ENCODE measurements at regions not wholly inside any gene's neighbourhood (a gene's known extent, or its start where the extent isn't known, plus 50 kb on each side); places are given as distances from the start of the nearest gene placed in this dataset.
A peak's percentile ranks its signal among the peaks of the same experiment; 100 is the strongest.

DNA sequence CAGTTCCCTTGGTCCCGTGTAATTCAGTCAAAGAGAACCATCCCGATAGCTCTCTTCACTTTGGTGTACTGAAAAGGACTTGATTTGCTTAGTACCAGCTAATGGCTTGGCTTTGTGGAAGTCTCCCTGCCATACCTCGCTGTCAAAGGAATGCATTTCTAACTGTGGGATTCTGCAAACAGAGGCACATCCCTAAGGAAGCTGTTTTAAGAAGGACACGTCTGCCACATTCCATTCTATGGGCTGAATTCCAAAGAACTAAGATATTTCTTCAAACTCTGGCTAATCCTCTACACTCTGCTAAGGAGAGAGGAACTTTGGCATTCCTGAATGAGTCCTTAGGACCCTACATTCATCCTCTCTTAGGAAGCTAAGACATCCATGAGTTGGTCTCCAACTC is 327.9 kb downstream of the SFMBT2 start:
- WGBS, 2 experiments (ENCODE audit: insufficient coverage in 1 of 2, insufficient read length in 1 of 2): 32 to 47% methylated on average over 4 of the region's 4 CpGs
- Mint-ChIP-seq H3K27ac (peak overlapping the region; percentile 69), H3K27me3 (ENCODE audit: insufficient read depth) (no peaks in the 10 kb centered on the region), H3K4me1 (peaks cover 17% of the 10 kb centered on the region), H3K9me3 (no peaks in the 10 kb centered on the region), H3K4me3 (no peak overlapping the region), H3K36me3 (ENCODE audit: low read depth) (no peaks in the 10 kb centered on the region)
- no peaks in the 10 kb centered on the region for H3K36me3 ChIP-seq (ENCODE audit: control insufficient read depth, insufficient read depth, low read length)
- no peak overlapping the region for H3K27ac ChIP-seq (ENCODE audit: low read depth, low read length)
- DNase-seq: peak; percentile 70
- no peak overlapping the region for H3K9ac ChIP-seq (ENCODE audit: extremely low read depth, low read length, poor library complexity, severe bottlenecking)
- peaks cover 7% of the 10 kb centered on the region for H3K4me1 ChIP-seq (ENCODE audit: control insufficient read depth, insufficient read depth, low read length)
- TF ChIP-seq, protein P1, sequence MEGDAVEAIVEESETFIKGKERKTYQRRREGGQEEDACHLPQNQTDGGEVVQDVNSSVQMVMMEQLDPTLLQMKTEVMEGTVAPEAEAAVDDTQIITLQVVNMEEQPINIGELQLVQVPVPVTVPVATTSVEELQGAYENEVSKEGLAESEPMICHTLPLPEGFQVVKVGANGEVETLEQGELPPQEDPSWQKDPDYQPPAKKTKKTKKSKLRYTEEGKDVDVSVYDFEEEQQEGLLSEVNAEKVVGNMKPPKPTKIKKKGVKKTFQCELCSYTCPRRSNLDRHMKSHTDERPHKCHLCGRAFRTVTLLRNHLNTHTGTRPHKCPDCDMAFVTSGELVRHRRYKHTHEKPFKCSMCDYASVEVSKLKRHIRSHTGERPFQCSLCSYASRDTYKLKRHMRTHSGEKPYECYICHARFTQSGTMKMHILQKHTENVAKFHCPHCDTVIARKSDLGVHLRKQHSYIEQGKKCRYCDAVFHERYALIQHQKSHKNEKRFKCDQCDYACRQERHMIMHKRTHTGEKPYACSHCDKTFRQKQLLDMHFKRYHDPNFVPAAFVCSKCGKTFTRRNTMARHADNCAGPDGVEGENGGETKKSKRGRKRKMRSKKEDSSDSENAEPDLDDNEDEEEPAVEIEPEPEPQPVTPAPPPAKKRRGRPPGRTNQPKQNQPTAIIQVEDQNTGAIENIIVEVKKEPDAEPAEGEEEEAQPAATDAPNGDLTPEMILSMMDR (conservative IDR thresholded peaks at IDR 0.05): no peak
- no peaks in the 10 kb centered on the region for H3K9me3 ChIP-seq (ENCODE audit: control insufficient read depth, low read length)
- H3K4me3 ChIP-seq (ENCODE audit: low read length): no peak overlapping the region
- H3K27me3 ChIP-seq (ENCODE audit: control insufficient read depth, insufficient read depth, low read length, poor library complexity, severe bottlenecking): no peaks in the 10 kb centered on the region

DNA sequence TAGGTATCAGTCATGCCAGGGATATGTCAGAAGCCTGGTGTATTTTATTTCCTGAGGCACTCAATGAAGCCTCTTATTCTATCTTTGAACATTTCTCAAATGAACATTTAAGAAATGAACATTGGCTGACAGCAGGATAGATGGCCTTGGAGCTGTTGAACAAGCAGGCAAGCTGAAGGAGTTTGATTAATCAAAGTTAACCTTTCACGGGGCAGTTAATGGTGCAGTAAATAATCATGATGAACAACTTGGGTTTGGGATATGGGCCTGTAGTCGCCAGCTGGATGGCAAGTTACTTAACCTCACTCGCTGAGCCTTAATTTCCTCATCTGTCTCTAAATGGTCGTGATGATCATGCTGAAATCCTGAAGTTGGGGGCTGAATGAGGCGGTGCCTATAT is 333.0 kb downstream of the SFMBT2 start:
- Mint-ChIP-seq H3K27me3 (ENCODE audit: insufficient read depth) (no peaks in the 10 kb centered on the region), H3K9me3 (no peaks in the 10 kb centered on the region), H3K4me3 (no peak overlapping the region), H3K4me1 (peaks cover 8% of the 10 kb centered on the region), H3K36me3 (ENCODE audit: low read depth) (no peaks in the 10 kb centered on the region), H3K27ac (no peak overlapping the region)
- Histone ChIP-seq H3K4me3 (ENCODE audit: low read length) (no peak overlapping the region), H3K27ac (ENCODE audit: low read depth, low read length) (no peak overlapping the region), H3K9me3 (ENCODE audit: control insufficient read depth, low read length) (no peaks in the 10 kb centered on the region), H3K4me1 (ENCODE audit: control insufficient read depth, insufficient read depth, low read length) (peaks cover 3% of the 10 kb centered on the region), H3K9ac (ENCODE audit: extremely low read depth, low read length, poor library complexity, severe bottlenecking) (no peak overlapping the region), H3K27me3 (ENCODE audit: control insufficient read depth, insufficient read depth, low read length, poor library complexity, severe bottlenecking) (no peaks in the 10 kb centered on the region), H3K36me3 (ENCODE audit: control insufficient read depth, insufficient read depth, low read length) (no peaks in the 10 kb centered on the region)
- DNase-seq: no peak
- WGBS, 2 experiments (ENCODE audit: insufficient coverage in 1 of 2, insufficient read length in 1 of 2): 95 to 96% methylated on average over 4 to 5 of the region's 5 CpGs
- TF ChIP-seq, protein P1 (conservative IDR thresholded peaks at IDR 0.05): no peak

DNA sequence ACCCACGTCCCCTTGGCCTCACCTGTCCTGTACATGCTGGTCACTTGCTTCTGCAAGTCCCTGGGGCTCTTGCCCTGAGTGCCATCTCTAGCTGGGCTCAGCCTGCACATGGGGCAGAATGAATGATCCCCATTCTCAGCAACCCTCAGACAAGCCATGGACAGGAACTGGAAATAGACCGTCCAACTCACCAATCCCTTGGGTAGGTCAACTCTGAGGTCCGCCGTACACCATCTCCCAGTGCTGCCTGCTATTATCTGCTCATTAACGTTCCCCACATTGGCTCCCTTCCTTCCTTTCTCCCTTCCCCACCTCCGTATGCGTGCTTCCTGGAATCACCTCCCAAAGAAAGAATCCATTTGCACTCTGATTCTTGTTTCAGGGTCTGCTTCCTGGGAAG is 335.0 kb downstream of the SFMBT2 start:
- H3K27me3 ChIP-seq (ENCODE audit: control insufficient read depth, insufficient read depth, low read length, poor library complexity, severe bottlenecking): no peaks in the 10 kb centered on the region
- Mint-ChIP-seq H3K4me1 (peaks cover 2% of the 10 kb centered on the region), H3K9me3 (no peaks in the 10 kb centered on the region), H3K27me3 (ENCODE audit: insufficient read depth) (no peaks in the 10 kb centered on the region), H3K4me3 (no peak overlapping the region), H3K27ac (no peak overlapping the region), H3K36me3 (ENCODE audit: low read depth) (no peaks in the 10 kb centered on the region)
- H3K9me3 ChIP-seq (ENCODE audit: control insufficient read depth, low read length): no peaks in the 10 kb centered on the region
- H3K9ac ChIP-seq (ENCODE audit: extremely low read depth, low read length, poor library complexity, severe bottlenecking): no peak overlapping the region
- no peak overlapping the region for H3K27ac ChIP-seq (ENCODE audit: low read depth, low read length)
- WGBS, 2 experiments (ENCODE audit: insufficient coverage in 1 of 2, insufficient read length in 1 of 2): 90 to 94% methylated on average over 4 to 7 of the region's 7 CpGs
- H3K4me1 ChIP-seq (ENCODE audit: control insufficient read depth, insufficient read depth, low read length): no peaks in the 10 kb centered on the region
- no peaks in the 10 kb centered on the region for H3K36me3 ChIP-seq (ENCODE audit: control insufficient read depth, insufficient read depth, low read length)
- no peak overlapping the region for H3K4me3 ChIP-seq (ENCODE audit: low read length)
- TF ChIP-seq, protein P1 (conservative IDR thresholded peaks at IDR 0.05): no peak
- peak; percentile 10 for DNase-seq

Measured in endodermal cell (in vitro differentiated cells).